ENCODE measurements at regions not wholly inside any gene's neighbourhood (a gene's known extent, or its start where the extent isn't known, plus 50 kb on each side); places are given as distances from the start of the nearest gene placed in this dataset.

DNA sequence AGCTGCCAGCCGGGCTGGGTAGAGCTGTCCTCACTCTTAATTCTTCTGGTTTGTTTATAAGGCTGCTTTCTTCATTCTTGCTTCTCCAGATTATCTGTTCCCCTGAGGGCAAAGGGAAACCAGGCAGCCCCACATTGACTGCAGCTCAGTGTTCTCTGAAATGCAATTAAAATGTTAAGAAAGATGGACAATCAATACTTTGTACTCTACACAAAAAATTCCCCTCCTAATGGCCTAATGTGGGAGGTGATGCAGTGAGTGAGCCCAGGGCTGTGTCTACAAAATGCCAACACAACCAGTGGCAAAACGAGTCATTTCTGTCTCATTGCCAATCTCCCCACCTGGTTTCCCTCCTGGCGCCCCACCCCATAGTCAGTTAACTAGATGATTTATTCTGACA lies 541.7 kb upstream of the RAB6C start:
- TF ChIP-seq ZNF639 (CRISPR knock-in tag; conservative IDR thresholded peaks at IDR 0.05) (no peak), ZBTB37 (CRISPR knock-in tag; IDR thresholded peaks at IDR 0.05) (no peak)
- intact Hi-C loops (cut with micrococcal nuclease; ENCODE audit: unreplicated experiment) (no loop called here), in situ Hi-C loops (cut with HindIII; ENCODE audit: extremely low pct_ligation_motif_present, low pct_unique_long_range_greater_than_20kb) (no loop called here)
- Histone ChIP-seq H3K27me3 (ENCODE audit: control insufficient read depth in 1 of 2, insufficient read depth in 2 of 2, low read length in 2 of 2) (peaks cover 0 to 20% of the 10 kb centered on the region in 2 experiments; a peak in 2 of 5 replicates), H3K4me1 (ENCODE audit: insufficient read depth, low read length) (no peaks in the 10 kb centered on the region), H3K27ac (ENCODE audit: extremely low read length, insufficient read depth, low read length) (no peak overlapping the region), H3K36me3 (replicated peaks in 1 of 2; ENCODE audit: control insufficient read depth in 1 of 2, insufficient read depth in 2 of 2, low read length in 2 of 2) (no peaks in the 10 kb centered on the region), H3K9me3 (ENCODE audit: low read length) (no peaks in the 10 kb centered on the region), H3K4me3 (replicated peaks in 1 of 3; ENCODE audit: insufficient read depth in 1 of 3, low read depth in 2 of 3, low read length in 3 of 3) (no peak overlapping the region), H3K4me2 (ENCODE audit: low read depth, low read length) (no peak overlapping the region), H4K20me1 (ENCODE audit: insufficient read depth, low read length) (no peaks in the 10 kb centered on the region), H3K9ac (ENCODE audit: insufficient read depth, low read depth, low read length) (no peak overlapping the region), H2AFZ (ENCODE audit: low read length) (no peak overlapping the region), H3K79me2 (ENCODE audit: insufficient read depth, low read length) (no peaks in the 10 kb centered on the region)
- ChIA-PET CTCF (ENCODE audit: low intra/inter-chr PET ratio, low total read pairs) (no interaction called here), POLR2A (no interaction called here)
- no peak for DNase-seq (ENCODE audit: low spot score)
- no peak for ATAC-seq
- no TSS peak for BruUV-seq (replicated peaks)
- FAIRE-seq = no peak
- 0% methylated on average over 3 of the region's 3 CpGs for WGBS (ENCODE audit: low lambda C conversion rate)

DNA sequence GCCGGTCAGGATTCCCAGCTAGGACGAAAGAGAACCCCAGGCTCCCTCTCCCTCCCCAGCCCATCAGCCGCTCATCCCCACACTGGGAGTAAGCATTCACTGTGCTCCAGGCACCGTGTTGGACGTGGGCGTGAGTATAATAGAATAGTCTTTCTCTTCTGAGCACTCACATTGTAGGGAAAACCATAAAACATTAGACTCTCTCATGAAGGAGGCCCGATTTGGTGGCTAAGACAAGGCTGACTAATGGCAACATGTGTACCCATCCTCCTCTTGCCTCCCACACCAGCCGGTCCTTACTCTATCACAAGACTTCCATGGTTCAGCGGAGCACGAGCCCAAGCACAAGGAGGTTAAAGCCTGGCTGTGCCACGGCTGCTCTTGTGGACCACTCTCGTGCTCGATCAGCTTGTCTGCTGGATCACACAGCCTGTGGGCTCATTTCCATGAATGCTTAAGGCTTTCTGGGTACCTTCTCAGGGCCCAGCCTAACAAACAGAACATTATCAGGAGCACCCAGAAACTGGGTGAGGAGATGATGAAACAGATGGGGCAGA lies 540.9 kb upstream of the RAB6C start:
- H4K20me1 ChIP-seq (ENCODE audit: insufficient read depth, low read length) = no peaks in the 10 kb centered on the region
- ChIA-PET POLR2A (no interaction called here), CTCF (ENCODE audit: low intra/inter-chr PET ratio, low total read pairs) (no interaction called here)
- no peak overlapping the region for H2AFZ ChIP-seq (ENCODE audit: low read length)
- H3K4me2 ChIP-seq (ENCODE audit: low read depth, low read length) = no peak overlapping the region
- no peak overlapping the region for H3K4me3 ChIP-seq (replicated peaks in 1 of 3; ENCODE audit: insufficient read depth in 1 of 3, low read depth in 2 of 3, low read length in 3 of 3)
- no peaks in the 10 kb centered on the region for H3K4me1 ChIP-seq (ENCODE audit: insufficient read depth, low read length)
- in situ Hi-C loops (cut with HindIII; ENCODE audit: extremely low pct_ligation_motif_present, low pct_unique_long_range_greater_than_20kb) = no loop called here
- H3K9ac ChIP-seq (ENCODE audit: insufficient read depth, low read depth, low read length) = no peak overlapping the region
- peaks cover 0 to 20% of the 10 kb centered on the region in 2 experiments; a peak in 2 of 5 replicates for H3K27me3 ChIP-seq (ENCODE audit: control insufficient read depth in 1 of 2, insufficient read depth in 2 of 2, low read length in 2 of 2)
- no peak overlapping the region for H3K27ac ChIP-seq (ENCODE audit: extremely low read length, insufficient read depth, low read length)
- no TSS peak for BruUV-seq (replicated peaks)
- TF ChIP-seq ARNT2 (CRISPR knock-in tag; IDR thresholded peaks at IDR 0.05; ENCODE audit: low read depth) (no peak), AGO1 (IDR thresholded peaks at IDR 0.05; ENCODE audit: low read depth, low read length, poor library complexity, severe bottlenecking) (no peak), PHF21A (CRISPR knock-in tag; IDR thresholded peaks at IDR 0.05) (no peak)
- intact Hi-C loops (cut with micrococcal nuclease; ENCODE audit: unreplicated experiment) = no loop called here
- ATAC-seq = no peak
- H3K9me3 ChIP-seq (ENCODE audit: low read length) = no peaks in the 10 kb centered on the region
- H3K36me3 ChIP-seq (replicated peaks in 1 of 2; ENCODE audit: control insufficient read depth in 1 of 2, insufficient read depth in 2 of 2, low read length in 2 of 2) = no peaks in the 10 kb centered on the region
- DNase-seq (ENCODE audit: low spot score) = no peak
- no peaks in the 10 kb centered on the region for H3K79me2 ChIP-seq (ENCODE audit: insufficient read depth, low read length)
- no peak for FAIRE-seq
- WGBS (ENCODE audit: low lambda C conversion rate) = 6% methylated on average over 10 of the region's 13 CpGs
